Body of pancreas (tissue), 4 donors: ENCODE measurements at regions not wholly inside any gene's neighbourhood (a gene's known extent, or its start where the extent isn't known, plus 50 kb on each side); places are given as distances from the start of the nearest gene placed in this dataset.

ENCODE experiments used
- POLR2A ChIP-seq, 3 donors: fragments of 450-650 bp; IDR thresholded peaks; one replicate each; pipeline ENCODE4 v1.6.1; 2016; ENCODE audit warnings: antibody characterized with exemption in 3 of 3, mild to moderate bottlenecking in 2 of 3
- TF ChIP-seq, protein P1 (sequence below), 7 experiments: fragments of 450-650 bp in 4 of 7; fragments of 200-600 bp in 3 of 7; sonication (generic) in 3 of 7; IDR thresholded peaks; one replicate each; pipeline ENCODE4 v1.5.1; 2016 to 2019; ENCODE audit warnings: antibody characterized with exemption in 7 of 7

DNA sequence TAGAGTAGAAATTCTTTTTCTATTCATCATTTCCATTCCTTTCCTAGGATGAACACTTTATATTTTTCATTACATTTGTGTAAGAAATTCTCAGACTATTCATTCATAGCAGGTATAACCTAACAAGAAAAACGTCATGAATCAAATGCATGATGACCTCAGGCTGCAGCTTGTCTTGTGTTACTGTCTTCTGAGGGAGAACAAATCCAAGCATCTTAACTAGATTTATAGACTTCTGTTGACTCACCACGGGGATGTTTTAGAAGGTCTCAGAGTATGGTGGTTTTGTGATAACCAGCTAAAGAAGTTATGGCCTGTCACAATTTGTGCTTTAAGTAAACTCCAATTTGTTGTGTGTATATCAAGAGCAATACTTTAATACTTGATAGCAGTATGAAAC lies 102.7 kb downstream of the ANKRD7 start:
- no peak for TF ChIP-seq POLR2A (IDR thresholded peaks at IDR 0.05)
- TF ChIP-seq, protein P1, sequence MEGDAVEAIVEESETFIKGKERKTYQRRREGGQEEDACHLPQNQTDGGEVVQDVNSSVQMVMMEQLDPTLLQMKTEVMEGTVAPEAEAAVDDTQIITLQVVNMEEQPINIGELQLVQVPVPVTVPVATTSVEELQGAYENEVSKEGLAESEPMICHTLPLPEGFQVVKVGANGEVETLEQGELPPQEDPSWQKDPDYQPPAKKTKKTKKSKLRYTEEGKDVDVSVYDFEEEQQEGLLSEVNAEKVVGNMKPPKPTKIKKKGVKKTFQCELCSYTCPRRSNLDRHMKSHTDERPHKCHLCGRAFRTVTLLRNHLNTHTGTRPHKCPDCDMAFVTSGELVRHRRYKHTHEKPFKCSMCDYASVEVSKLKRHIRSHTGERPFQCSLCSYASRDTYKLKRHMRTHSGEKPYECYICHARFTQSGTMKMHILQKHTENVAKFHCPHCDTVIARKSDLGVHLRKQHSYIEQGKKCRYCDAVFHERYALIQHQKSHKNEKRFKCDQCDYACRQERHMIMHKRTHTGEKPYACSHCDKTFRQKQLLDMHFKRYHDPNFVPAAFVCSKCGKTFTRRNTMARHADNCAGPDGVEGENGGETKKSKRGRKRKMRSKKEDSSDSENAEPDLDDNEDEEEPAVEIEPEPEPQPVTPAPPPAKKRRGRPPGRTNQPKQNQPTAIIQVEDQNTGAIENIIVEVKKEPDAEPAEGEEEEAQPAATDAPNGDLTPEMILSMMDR (IDR thresholded peaks at IDR 0.05): no peak
